Hematopoietic multipotent progenitor cell treated with erythropoietin and hydrocortisone succinate and interleukin-3 and kit ligand, for 17 days (in vitro differentiated cells): ENCODE measurements at regions not wholly inside any gene's neighbourhood (a gene's known extent, or its start where the extent isn't known, plus 50 kb on each side); places are given as distances from the start of the nearest gene placed in this dataset.

ENCODE experiments used
- DNase-seq: peaks from one replicate; pipeline ENCODE4 v3.0.0-alpha.2; 2015; ENCODE audit warnings: low spot score

- DNase-seq: no peak
Observed at GRCh38 chr12:66852091-66852490, 173.2 kb upstream of the GRIP1 start.

GRCh38 chr12:66852765-66853164 lies 173.9 kb upstream of the GRIP1 start:
- no peak for DNase-seq

GRCh38 chr12:66859751-66860440 lies 181.0 kb upstream of the GRIP1 start:
- DNase-seq: no peak

- peak; percentile 31 for DNase-seq
Observed at GRCh38 chr12:66860752-66861750, 182.2 kb upstream of the GRIP1 start.

GRCh38 chr12:66862356-66862985 lies 183.6 kb upstream of the GRIP1 start:
- no peak for DNase-seq

GRCh38 chr12:66863276-66863675 lies 184.4 kb upstream of the GRIP1 start:
- DNase-seq: no peak

- no peak for DNase-seq
Observed at GRCh38 chr12:66877925-66878324, 199.0 kb upstream of the GRIP1 start.

GRCh38 chr12:66879409-66879808 lies 200.5 kb upstream of the GRIP1 start:
- DNase-seq: no peak

GRCh38 chr12:66881386-66881785 lies 202.5 kb upstream of the GRIP1 start:
- DNase-seq: no peak

GRCh38 chr12:66884091-66884490 lies 205.2 kb upstream of the GRIP1 start:
- DNase-seq: no peak

GRCh38 chr12:66885115-66885875 lies 206.4 kb upstream of the GRIP1 start:
- no peak for DNase-seq

- DNase-seq: no peak
Observed at GRCh38 chr12:66896797-66897196, 217.9 kb upstream of the GRIP1 start.

- no peak for DNase-seq
Observed at GRCh38 chr12:66898700-66899469, 220.0 kb upstream of the GRIP1 start.

GRCh38 chr12:66899588-66899987 lies 220.7 kb upstream of the GRIP1 start:
- no peak for DNase-seq

GRCh38 chr12:66900616-66901015 lies 221.7 kb upstream of the GRIP1 start:
- no peak for DNase-seq

GRCh38 chr12:66901138-66901932 lies 222.5 kb upstream of the GRIP1 start:
- no peak for DNase-seq

GRCh38 chr12:66902020-66902419 lies 223.1 kb upstream of the GRIP1 start:
- no peak for DNase-seq

GRCh38 chr12:66903782-66904396 lies 225.0 kb upstream of the GRIP1 start:
- DNase-seq: no peak

- no peak for DNase-seq
Observed at GRCh38 chr12:66905201-66905600, 226.3 kb upstream of the GRIP1 start.
